K562 (cell line): ENCODE measurements at regions not wholly inside any gene's neighbourhood (a gene's known extent, or its start where the extent isn't known, plus 50 kb on each side); places are given as distances from the start of the nearest gene placed in this dataset.
A peak's percentile ranks its signal among the peaks of the same experiment; 100 is the strongest.

ENCODE experiments used
- ATAC-seq: fragments of 200-7000 bp; cut with Tn5 transposase; 3 replicates; pipeline ENCODE4 v1.9.1; 2020; ENCODE audit warnings: moderate library complexity
- BruUV-seq: library from RNA; stranded (reverse); fragments of 400-500 nt; replicated peaks from 2 replicates; lab custom pipeline; 2021; lab: Mats Ljungman, UMichigan
- CTCF ChIA-PET: fragments of 300-600 bp; formaldehyde crosslinking; extraction: SDS; loops from one replicate; lab custom pipeline; 2021; ENCODE audit warnings: low intra/inter-chr PET ratio; lab: Yijun Ruan, JAX
- POLR2A ChIA-PET: fragments of 300-600, 350-650 bp; sonication (Branson Sonifier 250); formaldehyde crosslinking; extraction: SDS; loops from one replicate; lab custom pipeline; 2021; ENCODE audit warnings: antibody characterized with exemption, inconsistent platforms; lab: Yijun Ruan, JAX
- DNase-seq, 4 experiments: peaks; one replicate each; pipeline versions ENCODE4 v3.0.0 to v3.0.0-alpha.2; 2011 to 2018; ENCODE audit warnings: low spot score in 3 of 4, mixed read lengths in 3 of 4; ENCODE audit errors: extremely low read depth in 1 of 4
- FAIRE-seq: peaks from 2 replicates; lab custom pipeline; 2011; peaks lifted over from hg19 to GRCh38; lab: Jason Lieb, UNC
- H2AFZ ChIP-seq: 2 replicates; pipeline ENCODE4 v1.6.0; 2011; ENCODE audit warnings: low read depth, low read length, control low read depth, inconsistent platforms
- H3K27ac ChIP-seq: fragments of 200-600 bp; 3 replicates; pipeline ENCODE4 v1.8.0; 2011; ENCODE audit warnings: low read depth, mild to moderate bottlenecking, control low read depth, inconsistent platforms, low read length, moderate library complexity, mixed read lengths; ENCODE audit errors: extremely low read depth
- H3K27me3 ChIP-seq, 2 experiments: fragments of 300-600 bp in 1 of 2; 2 replicates in 1 of 2; 3 replicates in 1 of 2; pipeline versions ENCODE4 v1.6.0 to v1.8.0; 2011; ENCODE audit warnings: inconsistent platforms in 2 of 2, low read length in 2 of 2, mild to moderate bottlenecking in 1 of 2, mixed read lengths in 1 of 2, moderate library complexity in 1 of 2; ENCODE audit not compliant: control insufficient read depth in 2 of 2, insufficient read depth in 2 of 2
- H3K36me3 ChIP-seq: fragments of 300-600 bp; 3 replicates; pipeline ENCODE4 v1.8.0; 2011; ENCODE audit warnings: mild to moderate bottlenecking, low read length, inconsistent platforms; ENCODE audit not compliant: control insufficient read depth, insufficient read depth
- H3K4me1 ChIP-seq, 2 experiments: fragments of 200-600 bp in 1 of 2; replicated peaks in 1 of 2; 2 replicates in 1 of 2; 3 replicates in 1 of 2; pipeline versions ENCODE4 v1.5.1 to v1.8.0; 2011; ENCODE audit warnings: inconsistent platforms in 2 of 2, low read length in 2 of 2, mild to moderate bottlenecking in 1 of 2, mixed read lengths in 1 of 2, moderate library complexity in 1 of 2; ENCODE audit not compliant: control insufficient read depth in 2 of 2, insufficient read depth in 2 of 2
- H3K4me2 ChIP-seq: 2 replicates; pipeline ENCODE4 v1.6.1; 2011; ENCODE audit warnings: low read length, control low read depth, inconsistent platforms, mixed read lengths; ENCODE audit not compliant: insufficient read depth
- H3K4me3 ChIP-seq: fragments of 200-600 bp; sonication (generic), shearing (Covaris generic); 2 replicates; pipeline ENCODE4 v1.5.1; 2016; ENCODE audit warnings: control low read depth, inconsistent platforms
- H3K79me2 ChIP-seq: fragments of 200-600 bp; 3 replicates; pipeline ENCODE4 v1.8.0; 2011; ENCODE audit warnings: low read length, inconsistent platforms; ENCODE audit not compliant: control insufficient read depth, insufficient read depth
- H3K9ac ChIP-seq, 2 experiments: 2 replicates each; pipeline versions ENCODE4 v1.6.0 to v1.6.1; 2011; ENCODE audit warnings: low read depth in 2 of 2, low read length in 2 of 2, control low read depth in 1 of 2, inconsistent platforms in 1 of 2, mild to moderate bottlenecking in 1 of 2, mixed read lengths in 1 of 2; ENCODE audit not compliant: insufficient read depth in 1 of 2
- H3K9me1 ChIP-seq: one replicate; pipeline ENCODE4 v1.6.0; 2011; ENCODE audit warnings: inconsistent platforms, mild to moderate bottlenecking, low read length, moderate library complexity; ENCODE audit not compliant: control insufficient read depth, insufficient read depth
- H3K9me3 ChIP-seq: replicated peaks from 2 replicates; pipeline ENCODE4 v1.5.1; 2011; ENCODE audit warnings: low read depth, low read length, inconsistent platforms; ENCODE audit not compliant: control insufficient read depth, insufficient read depth
- H4K20me1 ChIP-seq: replicated peaks from 2 replicates; pipeline ENCODE4 v1.6.1; 2011; ENCODE audit warnings: low read length, inconsistent platforms, mixed read lengths; ENCODE audit not compliant: control insufficient read depth, insufficient read depth
- ARID1B ChIP-seq: fragments of 450-650 bp; IDR thresholded peaks from 2 replicates; pipeline ENCODE4 v1.6.1; 2016; ENCODE audit warnings: antibody characterized with exemption, mild to moderate bottlenecking, inconsistent platforms
- KDM1A ChIP-seq, 2 experiments: fragments of 450-650 bp; IDR thresholded peaks; 2 replicates each; pipeline ENCODE4 v1.6.1; 2016; ENCODE audit warnings: mild to moderate bottlenecking in 2 of 2
- NFYB ChIP-seq: IDR thresholded peaks from 2 replicates; pipeline ENCODE4 v1.6.1; 2011; ENCODE audit warnings: mild to moderate bottlenecking, moderate library complexity; ENCODE audit not compliant: insufficient read length; ENCODE audit errors: extremely low read depth
- SAFB ChIP-seq: fragments of 200-400 bp; formaldehyde crosslinking; IDR thresholded peaks from 2 replicates; pipeline ENCODE4 v1.6.1; 2017; ENCODE audit warnings: low read depth, low read length, borderline replicate concordance
- SAFB2 ChIP-seq: fragments of 200-400 bp; formaldehyde crosslinking; IDR thresholded peaks from 2 replicates; pipeline ENCODE4 v1.6.1; 2018; ENCODE audit warnings: borderline replicate concordance, low read length, low read depth, moderate library complexity; ENCODE audit not compliant: severe bottlenecking
- ZNF24 ChIP-seq: fragments of 450-650 bp; IDR thresholded peaks from 2 replicates; pipeline ENCODE4 v1.6.1; 2016
- ZNF316 ChIP-seq: fragments of 450-650 bp; IDR thresholded peaks from 2 replicates; pipeline ENCODE4 v1.6.1; 2016
- ZNF551 ChIP-seq: fragments of 250-450 bp; sonication (Bioruptor Pico); IDR thresholded peaks from 2 replicates; pipeline ENCODE4 v1.5.0; 2021; ENCODE audit warnings: mild to moderate bottlenecking, moderate library complexity
- ZNF609 ChIP-seq: sonication (generic); formaldehyde crosslinking; IDR thresholded peaks from 2 replicates; pipeline ENCODE4 v1.8.1; 2023; ENCODE audit warnings: missing genetic modification reagents, mild to moderate bottlenecking, borderline replicate concordance
- WGBS: fragments of 100-300 bp; shearing (Covaris generic); methylation state at CpG from one replicate; pipeline ENCODE4 v1.1.6; 2016; ENCODE audit warnings: low coverage, mixed read lengths; ENCODE audit not compliant: insufficient coverage; ENCODE audit errors: missing lambda C conversion rate; 5-methylcytosine and 5-hydroxymethylcytosine counted together
- in situ Hi-C: fragments of 300-500 bp; cut with MboI; formaldehyde crosslinking; loops from 4 replicates; pipeline ENCODE4 v1.15.0; 2018; ENCODE audit warnings: inconsistent platforms, mixed read lengths
- intact Hi-C: fragments of 100-400 bp; cut with micrococcal nuclease; formaldehyde crosslinking; loops from 2 replicates; pipeline ENCODE4 v1.14.2; 2022

GRCh38 chr1:228838717-228839500, 103.6 kb downstream of the RHOU start (continued):
- peak in 1 of 2 experiments; percentile 19; a peak in 1 of 4 replicates for TF ChIP-seq KDM1A (IDR thresholded peaks at IDR 0.05)
- peak; percentile 4; the same call in 1 of the 2 replicates for TF ChIP-seq ARID1B
- no peak for TF ChIP-seq SAFB

- in situ Hi-C loops = no loop called here
- H3K27me3 ChIP-seq = peaks cover 2 to 4% of the 10 kb centered on the region in 2 experiments; a peak in 1 of 5 replicates
- ATAC-seq (no peak), DNase-seq (no peak), FAIRE-seq (no peak)
- H3K27ac ChIP-seq = no peak overlapping the region
- POLR2A ChIA-PET = no interaction called here
- H3K79me2 ChIP-seq = no peaks in the 10 kb centered on the region
- intact Hi-C loops = no loop called here
- peaks cover 0 to 19% of the 10 kb centered on the region in 2 experiments; a peak in 3 of 5 replicates for H3K4me1 ChIP-seq
- WGBS = 10% methylated on average over 6 of the region's 6 CpGs
- no TSS peak for BruUV-seq
- H3K9me1 ChIP-seq = no peaks in the 10 kb centered on the region
- H3K9ac ChIP-seq = no peak overlapping the region
- no peak overlapping the region for H2AFZ ChIP-seq
- H3K9me3 ChIP-seq = no peaks in the 10 kb centered on the region
- no peaks in the 10 kb centered on the region; the same call in 2 of the 3 replicates for H3K36me3 ChIP-seq
- CTCF ChIA-PET = no interaction called here
- no peak overlapping the region for H3K4me3 ChIP-seq
- H4K20me1 ChIP-seq = no peaks in the 10 kb centered on the region
- no peak overlapping the region for H3K4me2 ChIP-seq
- TF ChIP-seq SAFB2 = no peak
- TF ChIP-seq ZNF24 = no peak
- TF ChIP-seq ZNF316 = no peak
- TF ChIP-seq NFYB = no peak
- TF ChIP-seq ZNF609 (CRISPR knock-in tag) = no peak
- no peak for TF ChIP-seq ZNF551
Observed at GRCh38 chr1:228839656-228840055, 104.4 kb downstream of the RHOU start.
